GM18873 (cell line): ENCODE measurements at regions not wholly inside any gene's neighbourhood (a gene's known extent, or its start where the extent isn't known, plus 50 kb on each side); places are given as distances from the start of the nearest gene placed in this dataset.
"Not testable (repeated sequence)": the region's sequence is repeated elsewhere in the genome, so short reads cannot be mapped to it uniquely, and the experiment has no call there.

Experiments
- ATAC-seq: cut with Tn5 transposase; IDR thresholded peaks from one replicate; pipeline ENCODE4 v1.9.1; 2021; ENCODE audit warnings: mild to moderate bottlenecking, moderate library complexity, moderate number of reproducible peaks; ENCODE audit not compliant: unreplicated experiment, low FRiP score

DNA sequence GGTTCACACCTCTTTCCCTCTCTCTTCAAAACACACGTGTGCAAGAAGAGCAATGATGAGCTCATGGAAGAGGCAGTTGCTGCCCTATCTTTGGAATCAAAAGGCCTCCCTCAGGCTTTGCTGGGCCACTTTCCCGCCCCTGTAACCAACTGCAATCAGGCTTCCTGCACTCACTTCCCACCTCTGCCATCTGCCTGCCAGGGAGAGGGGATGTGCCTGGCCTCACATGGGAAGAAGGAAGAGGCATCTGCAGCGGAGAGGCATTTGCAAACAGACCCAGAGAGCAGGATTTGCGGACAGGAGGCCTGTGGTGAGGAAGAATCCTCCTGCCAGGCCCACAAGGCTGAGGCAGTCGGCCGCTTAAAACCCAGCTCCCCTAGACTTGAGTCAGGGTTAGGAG lies 175.6 kb upstream of the ATP10A start:
- no peak for ATAC-seq

GRCh38 chr15:26037369-26037768 lies 174.2 kb upstream of the ATP10A start:
- no peak for ATAC-seq

GRCh38 chr15:26033493-26033892 lies 170.4 kb upstream of the ATP10A start:
- no peak for ATAC-seq

DNA sequence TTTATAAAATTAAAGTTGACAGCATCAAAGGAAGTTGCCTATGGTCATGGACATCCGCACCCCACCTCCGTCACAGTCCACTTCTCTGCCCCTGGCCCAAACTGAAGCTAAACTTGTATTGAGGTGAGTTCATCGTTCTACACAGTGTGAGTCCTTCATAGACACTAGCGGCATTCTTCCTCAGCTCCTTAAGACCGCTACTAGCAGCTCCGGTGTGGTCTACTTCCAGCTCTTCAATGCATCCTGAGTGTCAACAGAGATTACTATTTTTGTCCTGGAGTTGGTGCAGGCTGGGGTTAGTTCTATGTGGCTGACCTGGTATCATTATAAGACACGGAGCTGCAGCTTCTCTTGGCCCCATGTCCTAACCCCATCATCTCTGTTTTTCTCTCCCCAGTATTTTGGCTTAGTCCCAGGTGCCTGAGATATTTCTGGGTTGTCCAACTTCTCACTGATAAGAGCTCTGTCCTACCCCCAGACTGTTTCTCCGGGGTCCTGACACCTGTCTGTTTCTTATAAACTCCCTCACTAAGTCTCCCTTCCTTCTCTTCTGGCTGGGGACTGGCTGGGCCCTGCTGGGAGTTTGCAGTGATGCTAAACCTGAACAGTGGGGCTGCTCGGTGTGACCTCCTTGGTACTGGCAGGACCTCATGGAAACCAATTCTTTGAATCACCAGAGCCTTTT lies 169.2 kb upstream of the ATP10A start:
- no peak for ATAC-seq

DNA sequence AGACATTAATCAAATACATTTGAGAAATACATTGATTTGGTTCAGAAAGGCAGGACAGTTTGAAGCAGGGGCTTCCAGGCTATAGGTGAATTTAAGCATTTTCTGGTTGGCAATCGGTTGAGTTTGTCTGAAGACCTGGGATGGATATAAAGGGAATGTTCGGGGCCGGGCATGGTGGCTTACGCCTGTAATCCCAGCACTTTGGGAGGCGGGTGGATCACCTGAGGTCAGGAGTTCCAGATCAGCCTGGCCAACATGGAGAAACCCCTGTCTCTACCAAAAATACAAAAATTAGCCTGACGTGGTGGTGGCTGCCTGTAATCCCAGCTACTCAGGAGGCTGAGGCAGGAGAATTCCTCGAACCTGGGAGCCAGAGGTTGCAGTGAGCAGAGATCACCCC lies 166.5 kb upstream of the ATP10A start:
- not testable (repeated sequence) for ATAC-seq

DNA sequence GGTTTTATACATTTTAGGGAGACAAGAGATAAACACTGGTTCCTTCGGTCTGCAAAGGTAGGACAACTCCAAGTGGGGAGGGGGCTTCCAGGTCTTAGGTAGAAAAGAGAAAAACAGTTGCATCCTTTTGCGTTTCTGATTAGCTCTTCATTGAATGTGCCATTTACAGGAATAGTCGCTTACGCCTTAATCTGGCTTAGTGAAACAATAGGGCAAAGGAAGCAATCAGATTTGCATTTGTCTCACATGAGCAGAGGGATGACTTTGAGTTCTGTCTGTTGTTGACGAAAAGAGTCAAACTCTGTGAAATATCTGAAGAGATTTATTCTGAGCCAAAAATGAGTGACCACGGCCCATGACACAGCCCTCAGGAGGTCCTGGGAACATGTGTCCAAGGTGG lies 166.0 kb upstream of the ATP10A start:
- ATAC-seq, result no peak

- no peak for ATAC-seq
These were observed 165.1 kb upstream of the ATP10A start for GRCh38 chr15:26028086-26028740.

DNA sequence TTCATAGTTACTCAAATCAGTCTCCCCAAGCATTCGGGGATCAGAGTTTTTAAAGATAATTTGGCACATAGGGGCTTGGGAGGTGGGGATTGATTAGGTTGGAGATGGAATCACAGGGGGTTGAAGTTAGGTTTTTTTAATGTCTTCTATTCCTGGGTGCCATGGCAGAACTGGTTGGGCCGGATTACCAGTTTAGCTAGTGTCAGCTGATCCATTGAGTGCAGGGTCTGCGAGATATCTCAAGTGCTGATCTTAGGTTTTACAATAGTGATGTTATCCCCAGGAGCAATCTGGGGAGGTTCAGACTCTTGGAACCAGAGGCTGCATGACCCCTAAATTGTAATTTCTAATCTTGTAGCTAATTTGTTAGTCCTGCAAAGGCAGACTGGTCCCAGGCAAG lies 163.5 kb upstream of the ATP10A start:
- ATAC-seq, result not testable (repeated sequence)

DNA sequence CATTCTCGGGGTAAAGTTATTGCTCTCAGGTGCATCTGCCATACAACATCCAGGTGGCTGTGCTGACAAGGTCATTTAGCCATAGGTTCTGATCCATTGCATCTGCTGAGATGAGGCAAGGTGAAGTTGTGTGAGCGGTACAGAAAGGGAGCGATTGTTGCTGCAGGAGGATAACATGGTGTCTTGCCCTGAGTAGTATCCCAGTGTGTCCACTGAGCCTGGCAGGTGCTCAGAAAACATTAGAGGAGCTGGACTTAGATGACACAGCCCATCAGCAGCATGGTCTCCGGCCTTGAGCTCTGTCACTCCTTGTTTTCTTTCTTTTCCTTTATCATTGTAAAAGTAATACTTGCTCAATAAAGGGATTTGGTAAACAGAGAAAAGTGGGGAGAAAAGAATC lies 161.1 kb upstream of the ATP10A start:
- ATAC-seq, result no peak

DNA sequence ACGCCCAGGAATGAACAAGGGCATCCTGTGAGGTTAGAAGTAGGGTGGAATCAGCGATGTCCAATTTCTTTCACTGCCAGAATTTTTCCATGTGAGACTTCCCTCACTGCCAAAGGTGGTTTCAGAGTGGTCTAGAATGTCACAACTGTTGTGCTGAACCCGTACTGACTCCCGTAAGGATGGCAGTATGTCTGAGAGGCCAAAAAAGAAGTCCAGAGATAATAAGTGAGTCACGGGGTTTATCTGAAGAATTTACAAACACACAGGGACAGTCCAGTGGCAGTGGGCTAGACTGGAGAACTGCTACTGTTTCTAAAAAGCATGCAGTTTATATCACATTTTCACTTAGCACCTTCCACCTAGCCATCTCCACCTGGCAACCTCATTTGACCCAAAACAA lies 160.6 kb upstream of the ATP10A start:
- no peak for ATAC-seq

- ATAC-seq, result no peak
These were observed 160.1 kb upstream of the ATP10A start for GRCh38 chr15:26023231-26023630.

DNA sequence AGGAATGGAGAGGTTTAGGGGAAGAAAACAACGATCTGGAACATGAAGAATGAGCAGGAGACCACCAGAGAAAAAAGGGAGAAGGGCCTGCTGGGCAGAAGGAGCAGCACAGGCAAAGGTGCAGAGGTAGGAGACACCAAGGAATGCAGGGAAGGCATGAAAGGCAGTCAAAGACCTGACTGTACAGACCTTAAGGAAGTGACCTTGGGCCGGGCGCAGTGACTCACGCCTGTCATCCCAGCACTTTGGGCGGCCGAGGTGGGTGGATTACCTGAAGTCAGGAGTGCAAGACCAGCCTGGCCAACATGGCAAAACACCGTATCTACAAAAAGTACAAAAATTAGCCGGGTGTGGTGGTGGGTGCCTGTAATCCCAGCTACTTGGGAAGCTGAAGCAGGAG lies 157.7 kb upstream of the ATP10A start:
- ATAC-seq, result no peak

GRCh38 chr15:26017665-26018064 lies 154.5 kb upstream of the ATP10A start:
- no peak for ATAC-seq

- no peak for ATAC-seq
These were observed 152.5 kb upstream of the ATP10A start for GRCh38 chr15:26015516-26016075.

DNA sequence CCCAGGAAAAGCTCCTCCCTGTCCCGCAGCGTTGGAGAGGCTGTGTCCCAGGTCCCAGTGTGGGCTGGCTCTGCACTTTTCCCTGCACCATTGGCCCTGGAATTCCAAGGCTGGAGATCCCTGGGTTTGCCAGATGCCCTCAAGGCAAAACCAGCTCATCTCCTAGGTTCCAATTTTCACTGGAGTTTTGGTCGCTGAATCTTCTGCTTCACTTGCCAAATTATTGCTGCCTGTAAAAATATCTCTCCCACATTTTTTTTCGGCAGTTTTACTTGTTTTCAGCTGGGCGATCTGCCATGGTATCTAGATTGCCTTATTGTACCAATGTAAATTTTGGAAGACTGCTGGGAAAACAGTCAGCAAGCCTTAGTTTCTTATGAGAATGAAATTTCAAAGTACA lies 150.9 kb upstream of the ATP10A start:
- ATAC-seq, result no peak

- ATAC-seq, result no peak
These were observed 148.8 kb upstream of the ATP10A start for GRCh38 chr15:26011916-26012315.

DNA sequence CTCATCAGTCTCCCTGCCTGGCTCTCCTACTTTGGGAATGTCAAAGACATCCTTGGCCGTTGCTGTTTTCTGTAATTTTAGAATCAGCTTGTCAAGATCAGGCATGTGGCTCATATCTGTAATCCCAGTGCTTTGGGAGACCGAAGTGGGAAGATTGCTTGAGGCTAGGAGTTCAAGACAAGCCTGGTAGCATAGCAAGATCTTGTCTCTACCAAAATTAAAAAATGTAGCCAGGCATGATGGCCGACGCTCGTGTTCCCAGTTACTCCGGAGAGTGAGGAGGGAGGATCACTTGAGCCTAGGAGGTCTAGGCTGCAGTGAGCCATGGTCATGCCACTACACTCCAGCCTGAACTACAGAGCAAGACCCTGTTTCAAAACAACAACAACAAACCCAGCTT lies 144.0 kb upstream of the ATP10A start:
- no peak for ATAC-seq

GRCh38 chr15:26001201-26001600 lies 138.1 kb upstream of the ATP10A start:
- ATAC-seq, result no peak

- no peak for ATAC-seq
These were observed 130.4 kb upstream of the ATP10A start for GRCh38 chr15:25993506-25993905.

DNA sequence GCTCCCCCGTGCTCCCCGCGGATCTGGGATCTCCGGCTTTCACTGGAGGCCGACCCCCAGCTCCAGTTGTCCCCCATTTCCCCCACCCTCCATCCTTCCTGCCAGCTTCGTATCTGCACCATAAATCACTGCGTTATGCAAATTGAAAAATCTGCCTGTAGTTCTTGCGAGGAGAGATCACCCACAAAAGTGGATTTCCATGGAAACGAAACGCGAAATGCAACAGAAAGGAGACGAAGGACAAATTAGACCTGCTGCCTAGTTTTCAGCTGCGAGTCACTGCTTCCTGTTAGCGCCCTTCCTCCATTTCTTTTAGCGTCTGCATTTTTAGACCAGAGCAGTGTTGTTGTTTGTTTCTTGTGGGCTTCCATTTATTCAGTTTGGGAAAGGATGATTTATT lies 127.1 kb upstream of the ATP10A start:
- ATAC-seq, result no peak

DNA sequence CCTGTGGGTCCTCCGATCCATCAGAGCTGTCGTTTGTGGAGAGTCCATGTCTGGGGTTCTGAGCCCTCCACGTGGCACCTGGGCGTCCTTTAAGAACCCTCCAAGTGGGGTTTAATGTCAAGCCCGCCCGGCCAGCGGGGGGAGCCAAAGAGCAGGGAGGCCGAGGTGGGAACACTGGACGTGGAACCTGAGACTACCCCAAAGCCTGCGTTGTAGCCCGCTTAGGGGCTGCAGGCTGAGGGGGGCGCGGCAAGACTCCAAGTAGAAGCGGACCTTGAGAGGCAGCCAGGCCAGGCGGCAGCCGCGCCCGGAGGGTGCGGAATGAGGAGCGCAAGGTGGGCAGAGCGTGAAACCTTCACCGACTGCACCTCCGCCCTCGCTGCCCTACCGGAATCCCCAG lies 126.2 kb upstream of the ATP10A start:
- ATAC-seq, result no peak

DNA sequence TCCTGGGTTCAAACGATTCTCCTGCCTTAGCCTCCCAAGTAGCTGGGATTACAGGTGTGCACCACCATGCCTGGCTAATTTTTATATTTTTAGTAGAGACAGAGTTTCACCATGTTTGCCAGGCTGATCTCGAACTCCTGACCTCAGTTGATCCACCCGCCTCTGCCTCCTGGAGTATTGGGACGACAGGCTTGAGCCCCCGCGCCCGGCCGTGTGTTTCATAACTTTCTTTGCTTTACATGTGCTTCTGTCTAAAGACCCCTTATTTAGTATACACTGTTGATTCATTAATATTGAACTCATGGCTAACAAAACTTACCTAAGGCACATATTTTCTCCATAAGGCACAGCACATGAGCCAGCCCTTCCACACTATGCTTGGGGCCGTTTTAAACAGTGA lies 125.6 kb upstream of the ATP10A start:
- ATAC-seq, result not testable (repeated sequence)
